ENCODE measurements at regions not wholly inside any gene's neighbourhood (a gene's known extent, or its start where the extent isn't known, plus 50 kb on each side); places are given as distances from the start of the nearest gene placed in this dataset.

- TF ChIP-seq, protein P1, sequence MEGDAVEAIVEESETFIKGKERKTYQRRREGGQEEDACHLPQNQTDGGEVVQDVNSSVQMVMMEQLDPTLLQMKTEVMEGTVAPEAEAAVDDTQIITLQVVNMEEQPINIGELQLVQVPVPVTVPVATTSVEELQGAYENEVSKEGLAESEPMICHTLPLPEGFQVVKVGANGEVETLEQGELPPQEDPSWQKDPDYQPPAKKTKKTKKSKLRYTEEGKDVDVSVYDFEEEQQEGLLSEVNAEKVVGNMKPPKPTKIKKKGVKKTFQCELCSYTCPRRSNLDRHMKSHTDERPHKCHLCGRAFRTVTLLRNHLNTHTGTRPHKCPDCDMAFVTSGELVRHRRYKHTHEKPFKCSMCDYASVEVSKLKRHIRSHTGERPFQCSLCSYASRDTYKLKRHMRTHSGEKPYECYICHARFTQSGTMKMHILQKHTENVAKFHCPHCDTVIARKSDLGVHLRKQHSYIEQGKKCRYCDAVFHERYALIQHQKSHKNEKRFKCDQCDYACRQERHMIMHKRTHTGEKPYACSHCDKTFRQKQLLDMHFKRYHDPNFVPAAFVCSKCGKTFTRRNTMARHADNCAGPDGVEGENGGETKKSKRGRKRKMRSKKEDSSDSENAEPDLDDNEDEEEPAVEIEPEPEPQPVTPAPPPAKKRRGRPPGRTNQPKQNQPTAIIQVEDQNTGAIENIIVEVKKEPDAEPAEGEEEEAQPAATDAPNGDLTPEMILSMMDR (IDR thresholded peaks at IDR 0.05), result no peak
- no peak overlapping the region for H3K4me3 ChIP-seq
- H3K9me3 ChIP-seq, result no peaks in the 10 kb centered on the region
- intact Hi-C loops (cut with DNase I), result no loop called here
- no peaks in the 10 kb centered on the region for H3K27me3 ChIP-seq
- H3K36me3 ChIP-seq, result no peaks in the 10 kb centered on the region
- DNase-seq (ENCODE audit: low spot score in 2 of 2), result no peak
- no peak overlapping the region for H3K27ac ChIP-seq
- H3K4me1 ChIP-seq, result no peaks in the 10 kb centered on the region
These were observed 62.0 kb upstream of the PODXL start for GRCh38 chr7:131618391-131618790.

DNA sequence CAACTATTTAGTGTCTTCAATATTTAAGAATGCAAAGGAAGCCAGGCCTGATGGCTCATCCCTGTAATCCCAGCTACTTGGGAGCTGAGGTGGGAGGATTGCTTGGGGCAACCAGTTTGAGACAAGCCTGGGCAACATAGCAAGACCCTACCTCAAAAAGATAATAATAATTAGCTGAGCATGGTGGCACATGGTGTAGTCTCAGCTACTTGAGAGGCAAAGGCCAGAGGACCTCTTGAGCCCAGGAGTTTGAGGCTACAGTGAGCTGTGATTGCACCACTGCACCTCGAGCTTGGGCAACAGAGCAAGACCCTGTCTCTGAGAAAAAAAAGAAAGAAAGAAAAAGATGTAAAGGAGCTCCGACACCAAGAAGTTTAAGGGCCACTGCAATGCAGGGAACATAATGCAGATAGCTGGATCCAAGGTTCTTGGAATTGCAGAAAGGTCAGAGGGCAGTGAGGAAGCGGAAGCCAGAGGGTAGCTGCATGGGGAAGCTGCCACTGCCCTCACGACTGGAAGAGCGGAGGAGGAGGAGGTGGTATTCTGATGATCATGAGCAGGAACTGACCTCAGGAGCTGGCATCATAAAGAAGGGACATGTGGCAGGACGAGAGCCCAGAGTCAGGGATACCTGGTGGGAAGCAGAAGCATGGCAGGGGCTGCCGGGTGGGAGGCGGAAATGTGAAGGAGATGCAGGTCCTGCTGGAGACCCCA lies 60.2 kb upstream of the PODXL start:
- Histone ChIP-seq H3K27ac (no peak overlapping the region), H3K9me3 (no peaks in the 10 kb centered on the region), H3K4me3 (no peak overlapping the region), H3K36me3 (no peaks in the 10 kb centered on the region), H3K4me1 (no peaks in the 10 kb centered on the region), H3K27me3 (no peaks in the 10 kb centered on the region)
- DNase-seq (ENCODE audit: low spot score in 2 of 2), result no peak
- TF ChIP-seq, protein P1 (IDR thresholded peaks at IDR 0.05), result no peak
- intact Hi-C loops (cut with DNase I), result no loop called here

- H3K27me3 ChIP-seq, result no peaks in the 10 kb centered on the region
- H3K4me1 ChIP-seq, result no peaks in the 10 kb centered on the region
- DNase-seq (ENCODE audit: low spot score in 2 of 2), result no peak
- TF ChIP-seq, protein P1 (IDR thresholded peaks at IDR 0.05), result no peak
- intact Hi-C loops (cut with DNase I), result no loop called here
- no peaks in the 10 kb centered on the region for H3K9me3 ChIP-seq
- H3K27ac ChIP-seq, result no peak overlapping the region
- no peak overlapping the region for H3K4me3 ChIP-seq
- H3K36me3 ChIP-seq, result no peaks in the 10 kb centered on the region
These were observed 57.5 kb upstream of the PODXL start for GRCh38 chr7:131613909-131614308.

DNA sequence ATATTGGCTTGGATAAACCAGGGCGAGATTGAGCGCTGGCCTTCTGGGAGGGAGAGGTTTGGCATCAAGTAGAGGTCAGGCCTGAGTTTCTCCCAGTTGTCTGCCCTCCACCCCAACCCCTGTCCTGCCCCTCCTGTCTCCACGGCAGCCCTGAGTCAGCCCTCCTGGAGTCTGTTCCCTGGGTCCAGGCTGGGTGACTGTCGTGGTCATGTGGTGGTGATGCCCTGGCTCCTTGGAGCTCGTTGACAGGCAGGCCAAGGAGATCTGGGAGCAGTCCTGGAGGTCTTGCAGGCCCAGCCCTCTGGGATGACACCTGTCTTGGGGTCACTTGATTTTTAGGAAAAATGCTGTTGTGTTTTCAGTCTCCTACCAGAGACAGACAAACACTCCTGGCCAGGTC lies 53.6 kb upstream of the PODXL start:
- no peaks in the 10 kb centered on the region for H3K9me3 ChIP-seq
- no peak overlapping the region for H3K27ac ChIP-seq
- intact Hi-C loops (cut with DNase I), result no loop called here
- no peaks in the 10 kb centered on the region for H3K4me1 ChIP-seq
- TF ChIP-seq, protein P1 (IDR thresholded peaks at IDR 0.05), result no peak
- H3K36me3 ChIP-seq, result no peaks in the 10 kb centered on the region
- H3K27me3 ChIP-seq, result no peaks in the 10 kb centered on the region
- no peak overlapping the region for H3K4me3 ChIP-seq
- DNase-seq (ENCODE audit: low spot score in 2 of 2), result no peak

DNA sequence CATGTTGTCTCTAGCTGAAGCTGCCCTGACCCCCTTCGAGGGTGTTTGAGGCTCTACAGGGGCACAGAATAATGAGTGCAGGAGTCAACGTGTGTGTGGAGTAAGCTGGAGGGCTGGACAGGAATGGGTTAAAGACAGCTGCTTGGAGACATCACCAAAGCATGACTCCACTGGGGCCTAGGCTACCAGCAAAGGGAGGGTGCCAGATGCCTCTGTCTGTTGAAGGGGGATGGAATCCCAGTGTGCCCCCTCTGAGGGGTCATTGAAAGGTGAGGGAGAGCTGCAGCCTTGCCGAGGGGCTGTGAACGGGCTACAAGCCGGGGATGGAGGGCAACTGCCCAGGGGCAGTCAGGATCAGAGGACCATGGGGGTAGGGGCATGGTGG lies 51.7 kb upstream of the PODXL start:
- TF ChIP-seq, protein P1 (IDR thresholded peaks at IDR 0.05), result no peak

More for the DNA sequence above, 51.7 kb upstream of the PODXL start:
- Histone ChIP-seq H3K27me3 (no peaks in the 10 kb centered on the region), H3K4me3 (no peak overlapping the region), H3K9me3 (no peaks in the 10 kb centered on the region), H3K27ac (no peak overlapping the region), H3K4me1 (no peaks in the 10 kb centered on the region), H3K36me3 (no peaks in the 10 kb centered on the region)
- intact Hi-C loops (cut with DNase I), result no loop called here
- no peak for DNase-seq (ENCODE audit: low spot score in 2 of 2)
